ENCODE measurements at regions not wholly inside any gene's neighbourhood (a gene's known extent, or its start where the extent isn't known, plus 50 kb on each side); places are given as distances from the start of the nearest gene placed in this dataset.

- no peak for DNase-seq (ENCODE audit: low spot score)
- Histone ChIP-seq H3K4me1 (ENCODE audit: control insufficient read depth in 4 of 4, insufficient read depth in 4 of 4, low read length in 3 of 4) (peaks cover 0 to 4% (median 1%) of the 10 kb centered on the region in 4 donors), H3K9me3 (ENCODE audit: control insufficient read depth in 4 of 4, low read length in 3 of 4) (no peaks in the 10 kb centered on the region), H3K9ac (ENCODE audit: low read depth in 1 of 2, low read length in 2 of 2) (no peak overlapping the region), H3K27me3 (ENCODE audit: control insufficient read depth in 4 of 4, insufficient read depth in 4 of 4, low read length in 3 of 4) (no peaks in the 10 kb centered on the region), H3K36me3 (ENCODE audit: control insufficient read depth in 4 of 4, insufficient read depth in 3 of 4, low read depth in 1 of 4, low read length in 3 of 4) (no peaks in the 10 kb centered on the region), H3K4me3 (ENCODE audit: low read depth in 1 of 3, low read length in 3 of 3) (peak overlapping the region in 1 of 3 donors; percentile 46), H3K27ac (ENCODE audit: low read depth in 1 of 2, low read length in 2 of 2) (peak overlapping the region in 1 of 2 donors; percentile 4)
- no peak for TF ChIP-seq TAF1 (conservative IDR thresholded peaks at IDR 0.05)
- TF ChIP-seq RXRA (IDR thresholded peaks at IDR 0.05): no peak
- TF ChIP-seq ATF3 (IDR thresholded peaks at IDR 0.05): no peak
Measured at GRCh38 chr13:82687884-82688283, 1194.4 kb downstream of the SLITRK1 start.

GRCh38 chr13:82681535-82681934 lies 1200.7 kb downstream of the SLITRK1 start:
- H3K27ac ChIP-seq (ENCODE audit: low read depth in 1 of 2, low read length in 2 of 2): no peak overlapping the region
- no peaks in the 10 kb centered on the region for H3K9me3 ChIP-seq (ENCODE audit: control insufficient read depth in 4 of 4, low read length in 3 of 4)
- H3K36me3 ChIP-seq (ENCODE audit: control insufficient read depth in 4 of 4, insufficient read depth in 3 of 4, low read depth in 1 of 4, low read length in 3 of 4): no peaks in the 10 kb centered on the region
- TF ChIP-seq HNF4G (IDR thresholded peaks at IDR 0.05): no peak
- no peak for TF ChIP-seq FOXA2 (IDR thresholded peaks at IDR 0.05)
- no peak for TF ChIP-seq ZBTB33 (IDR thresholded peaks at IDR 0.05)
- no peak for TF ChIP-seq REST (IDR thresholded peaks at IDR 0.05)
- no peak for TF ChIP-seq MAX (IDR thresholded peaks at IDR 0.05)
- 55% methylated on average over 4 of the region's 4 CpGs for WGBS
- no peaks in the 10 kb centered on the region for H3K27me3 ChIP-seq (ENCODE audit: control insufficient read depth in 4 of 4, insufficient read depth in 4 of 4, low read length in 3 of 4)
- no peak overlapping the region for H3K9ac ChIP-seq (ENCODE audit: low read depth in 1 of 2, low read length in 2 of 2)
- no peak overlapping the region for H3K4me3 ChIP-seq (ENCODE audit: low read depth in 1 of 3, low read length in 3 of 3)
- H3K4me1 ChIP-seq (ENCODE audit: control insufficient read depth in 4 of 4, insufficient read depth in 4 of 4, low read length in 3 of 4): no peaks in the 10 kb centered on the region
- DNase-seq (ENCODE audit: low spot score): no peak

GRCh38 chr13:82678052-82678451 lies 1204.2 kb downstream of the SLITRK1 start:
- no peak for TF ChIP-seq MAX (IDR thresholded peaks at IDR 0.05)
- no peak for TF ChIP-seq HNF4G (IDR thresholded peaks at IDR 0.05)
- TF ChIP-seq YY1 (IDR thresholded peaks at IDR 0.05): no peak
- TF ChIP-seq RXRA (IDR thresholded peaks at IDR 0.05): no peak
- no peak for TF ChIP-seq JUND (IDR thresholded peaks at IDR 0.05)
- TF ChIP-seq FOXA1 (IDR thresholded peaks at IDR 0.05): no peak
- no peak for TF ChIP-seq HNF4A (conservative IDR thresholded peaks at IDR 0.05)
- TF ChIP-seq CTCF (IDR thresholded peaks at IDR 0.05; ENCODE audit: low read depth, low read length, missing input control): no peak
- TF ChIP-seq RAD21 (IDR thresholded peaks at IDR 0.05): no peak
- TF ChIP-seq GABPA (IDR thresholded peaks at IDR 0.05 in 1 of 2, conservative IDR thresholded peaks at IDR 0.05 in 1 of 2): no peak
- TF ChIP-seq ATF3 (IDR thresholded peaks at IDR 0.05): no peak
- no peak for TF ChIP-seq FOXA2 (IDR thresholded peaks at IDR 0.05)
- no peak for TF ChIP-seq ZBTB33 (IDR thresholded peaks at IDR 0.05)
- TF ChIP-seq SP1 (IDR thresholded peaks at IDR 0.05): no peak
- TF ChIP-seq EGR1 (IDR thresholded peaks at IDR 0.05; ENCODE audit: low read depth in 2 of 2): no peak
- H3K27ac ChIP-seq (ENCODE audit: low read depth in 1 of 2, low read length in 2 of 2): no peak overlapping the region
- 87% methylated on average over 3 of the region's 3 CpGs for WGBS
- no peak overlapping the region for H3K9ac ChIP-seq (ENCODE audit: low read depth in 1 of 2, low read length in 2 of 2)
- H3K36me3 ChIP-seq (ENCODE audit: control insufficient read depth in 4 of 4, insufficient read depth in 3 of 4, low read depth in 1 of 4, low read length in 3 of 4): no peaks in the 10 kb centered on the region
- H3K27me3 ChIP-seq (ENCODE audit: control insufficient read depth in 4 of 4, insufficient read depth in 4 of 4, low read length in 3 of 4): no peaks in the 10 kb centered on the region
- DNase-seq (ENCODE audit: low spot score): no peak
- no peaks in the 10 kb centered on the region for H3K9me3 ChIP-seq (ENCODE audit: control insufficient read depth in 4 of 4, low read length in 3 of 4)
- H3K4me3 ChIP-seq (ENCODE audit: low read depth in 1 of 3, low read length in 3 of 3): no peak overlapping the region
- no peaks in the 10 kb centered on the region for H3K4me1 ChIP-seq (ENCODE audit: control insufficient read depth in 4 of 4, insufficient read depth in 4 of 4, low read length in 3 of 4)
